ENCODE measurements at regions not wholly inside any gene's neighbourhood (a gene's known extent, or its start where the extent isn't known, plus 50 kb on each side); places are given as distances from the start of the nearest gene placed in this dataset.
"Not testable (repeated sequence)": the region's sequence is repeated elsewhere in the genome, so short reads cannot be mapped to it uniquely, and the experiment has no call there.

DNA sequence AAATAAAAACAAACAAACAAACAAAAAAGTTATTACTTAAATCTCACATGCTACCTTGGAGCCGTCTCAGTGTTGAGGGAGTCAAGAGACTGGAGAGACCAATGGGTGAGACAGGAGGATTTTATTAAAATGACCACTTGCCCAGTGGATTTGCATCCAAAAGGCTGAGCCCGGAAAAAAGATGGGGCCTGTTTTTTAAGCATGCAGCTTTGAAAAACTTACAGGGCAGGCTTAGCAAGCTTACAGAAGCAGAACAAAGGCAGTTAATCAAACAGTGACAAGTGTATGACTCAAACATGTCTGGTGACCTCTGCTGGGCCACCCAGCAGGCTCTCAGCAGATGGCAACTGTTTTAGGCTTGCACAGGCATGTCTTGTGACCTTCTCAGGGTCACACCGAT lies 82.5 kb downstream of the POTEH start:
- DNase-seq, result not testable (repeated sequence)

GRCh38 chr22:15775118-15775517 lies 85.3 kb downstream of the POTEH start:
- DNase-seq, result not testable (repeated sequence)

DNA sequence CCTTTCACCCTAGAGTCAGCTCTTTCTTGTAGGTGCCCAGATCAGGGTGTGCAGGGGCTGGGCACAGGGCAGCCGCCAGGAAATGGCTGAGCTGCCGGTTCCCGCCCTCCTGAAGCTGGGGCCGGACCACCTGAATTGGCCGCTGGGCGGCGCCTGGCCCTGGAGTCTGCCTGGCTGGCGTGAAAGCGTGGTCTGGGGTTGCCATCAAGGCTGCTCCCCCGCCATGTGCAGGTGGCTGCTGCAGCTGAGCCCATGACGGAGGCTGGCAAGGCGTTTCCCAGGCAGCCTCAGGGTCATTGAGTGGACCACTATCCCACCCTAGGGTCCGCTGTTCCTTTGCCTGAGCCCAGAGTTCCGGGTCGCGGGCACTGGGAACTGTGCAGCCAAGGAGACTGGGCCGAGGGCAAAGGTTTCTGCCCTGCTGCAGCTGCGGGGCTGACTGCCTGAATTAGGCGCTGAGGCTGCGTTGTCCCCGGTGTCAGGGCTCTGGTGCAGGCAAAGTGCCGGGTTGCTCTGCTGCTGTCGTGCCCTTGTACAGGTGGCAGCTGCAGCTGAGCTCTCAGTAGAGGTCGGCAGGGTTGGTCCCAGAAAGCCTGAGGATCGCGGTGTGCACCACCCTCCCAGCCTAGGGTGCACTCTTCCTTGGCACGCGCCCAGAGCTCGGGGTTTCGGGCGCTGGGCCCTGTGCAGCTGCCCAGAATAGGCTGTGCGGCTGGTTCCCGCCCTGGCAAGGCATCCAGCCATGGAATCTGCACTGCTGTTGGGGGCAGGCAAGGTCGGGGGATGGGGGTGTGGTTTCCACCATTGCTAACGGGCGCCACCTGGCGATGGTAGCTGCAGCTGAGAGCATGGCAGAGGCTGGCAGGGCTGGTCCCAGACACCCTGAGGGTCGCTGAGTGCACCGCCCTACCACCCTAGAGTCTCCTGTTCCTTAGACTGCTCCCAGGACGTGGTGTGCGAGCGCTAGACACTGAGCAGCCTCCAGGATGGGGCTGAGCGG lies 86.1 kb downstream of the POTEH start:
- peak in 2 of 58 donors; percentile 0 to 6 for DNase-seq

DNA sequence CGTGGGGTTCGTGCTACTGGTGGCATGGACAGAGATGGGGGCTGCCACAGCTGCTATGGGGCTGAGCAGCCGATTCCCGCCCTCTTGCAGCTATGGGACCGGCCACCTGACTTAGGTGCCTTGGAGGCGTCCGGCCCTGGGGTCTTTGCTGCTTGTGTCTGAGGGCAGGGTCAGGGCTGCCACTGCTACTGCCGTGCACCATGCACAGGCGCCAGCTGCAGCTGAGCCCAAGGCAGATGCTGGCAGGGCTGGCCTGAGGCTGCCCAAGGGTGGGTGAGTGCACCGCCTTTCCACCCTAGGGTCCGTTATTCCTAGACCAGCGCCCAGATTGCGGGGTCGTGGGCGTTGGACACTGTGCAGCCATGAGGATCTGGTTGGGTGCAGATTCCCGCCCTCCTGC lies 86.9 kb downstream of the POTEH start:
- DNase-seq, result not testable (repeated sequence)

DNA sequence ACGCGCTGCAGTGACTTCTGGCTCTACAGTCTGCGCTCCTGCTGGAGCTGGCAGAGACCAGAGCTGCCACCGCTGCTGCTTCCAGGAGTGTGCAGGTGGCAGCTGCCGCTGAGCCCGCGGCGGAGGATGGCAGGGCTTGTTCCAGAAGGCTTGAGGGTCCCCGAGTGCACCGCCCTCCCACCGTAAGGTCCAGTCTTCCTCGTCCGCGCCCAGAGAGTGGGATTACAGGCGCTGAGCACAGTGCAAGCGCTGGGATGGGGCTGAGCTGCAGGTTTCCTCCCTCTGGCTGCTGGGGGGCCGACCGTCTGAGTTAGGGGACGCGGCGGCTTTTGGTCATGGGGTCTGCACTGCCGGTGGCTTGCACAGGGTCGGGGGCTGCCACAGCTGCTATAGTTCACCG lies 87.3 kb downstream of the POTEH start:
- not testable (repeated sequence) for DNase-seq

GRCh38 chr22:15777557-15777956 lies 87.7 kb downstream of the POTEH start:
- DNase-seq, result not testable (repeated sequence)

GRCh38 chr22:15778366-15778765 lies 88.5 kb downstream of the POTEH start:
- not testable (repeated sequence) for DNase-seq

- DNase-seq, result not testable (repeated sequence)
Measured at GRCh38 chr22:15781652-15782051, 91.8 kb downstream of the POTEH start.

DNA sequence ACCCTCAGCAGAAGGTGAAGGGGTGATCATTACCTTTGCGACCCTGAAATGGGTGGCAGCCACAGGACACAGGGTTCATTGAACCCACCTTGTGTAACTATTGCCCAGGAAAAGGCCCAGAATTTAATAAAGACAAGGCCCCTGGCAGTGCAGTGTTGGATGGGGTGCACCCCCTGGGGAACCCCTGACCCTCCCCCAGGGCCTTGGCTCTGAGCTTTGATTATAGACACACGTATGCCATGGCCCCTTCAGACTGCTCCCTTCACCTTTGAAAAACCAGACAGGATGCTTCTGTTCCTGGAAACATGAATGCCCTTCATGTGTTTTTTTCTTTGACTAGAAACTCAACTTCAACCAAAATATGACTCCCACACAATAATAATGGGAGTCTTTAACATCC lies 93.1 kb downstream of the POTEH start:
- not testable (repeated sequence) for DNase-seq

DNA sequence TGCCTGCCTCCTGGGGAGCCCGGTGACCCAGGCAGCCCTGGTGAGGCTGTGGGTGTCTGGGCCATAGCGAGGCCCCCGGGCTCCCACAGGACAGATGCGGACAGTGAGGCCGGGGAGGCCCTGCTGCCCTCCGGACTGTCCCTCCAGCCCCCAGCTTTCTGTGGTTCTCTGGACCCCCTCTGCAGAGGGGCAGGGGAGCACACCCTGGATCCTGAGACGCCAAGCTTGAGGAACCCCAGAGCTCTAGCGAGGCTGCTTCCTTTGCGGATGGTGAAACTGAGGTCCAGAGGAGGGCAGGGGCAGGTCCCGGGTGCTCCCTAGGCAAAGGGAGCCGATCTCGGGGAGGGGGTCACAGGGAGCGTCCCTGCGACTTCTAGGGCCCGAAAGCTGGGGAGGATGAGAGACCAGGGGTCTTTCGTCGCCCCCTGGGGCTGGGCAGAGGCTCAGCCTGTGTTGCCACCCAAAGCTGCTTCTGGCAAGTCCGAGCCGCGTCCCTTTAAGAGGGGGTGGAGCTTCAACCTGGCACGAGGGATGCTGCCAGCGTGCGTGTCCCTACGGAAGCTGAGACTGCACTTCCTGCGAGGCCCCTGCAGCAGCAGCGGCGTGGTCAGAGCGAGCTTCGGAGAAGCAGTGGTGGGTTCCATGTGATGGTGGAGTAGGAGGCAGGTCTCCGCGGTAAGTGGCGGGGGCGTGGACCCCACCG lies 94.7 kb downstream of the POTEH start:
- DNase-seq, result not testable (repeated sequence)

DNA sequence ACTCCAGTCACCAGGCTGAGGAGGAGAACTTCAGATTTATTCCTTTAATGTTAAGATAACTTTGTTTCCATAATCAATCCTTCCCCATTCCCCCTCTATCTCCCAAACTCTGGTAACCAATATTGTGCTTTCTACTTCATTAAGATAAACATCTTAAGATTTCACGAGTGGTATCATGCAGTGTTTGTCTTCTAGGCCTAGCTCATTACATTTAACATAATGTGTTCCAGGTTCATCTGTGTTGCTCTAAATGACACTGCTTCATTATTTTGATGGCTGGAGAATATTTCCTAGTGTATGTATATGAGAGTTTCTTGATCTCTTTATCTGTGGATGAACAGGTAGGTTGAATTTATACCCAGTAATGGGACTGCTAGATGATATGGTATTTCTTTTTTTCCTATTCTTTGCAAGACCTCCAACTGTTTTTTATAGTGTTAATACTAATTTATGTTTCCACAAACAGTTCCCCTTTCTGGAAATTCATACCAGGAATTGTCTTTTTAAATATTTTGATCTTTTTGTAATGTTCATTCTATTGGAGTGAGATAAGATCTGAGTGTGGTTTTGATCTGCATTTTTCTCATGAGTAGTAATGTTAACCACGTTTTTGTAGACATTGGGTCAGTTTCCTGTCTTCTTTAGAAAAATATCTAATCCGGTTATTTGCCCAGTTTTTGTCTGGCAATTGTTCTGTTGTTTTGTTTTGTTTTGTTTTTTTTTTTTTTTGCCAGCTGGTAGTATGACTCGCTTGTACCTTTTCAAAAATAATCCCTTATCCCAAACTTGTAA lies 97.3 kb downstream of the POTEH start:
- not testable (repeated sequence) for DNase-seq

- not testable (repeated sequence) for DNase-seq
Measured at GRCh38 chr22:15791557-15791956, 101.7 kb downstream of the POTEH start.

- DNase-seq, result not testable (repeated sequence)
Measured at GRCh38 chr22:15799935-15800334, 110.1 kb downstream of the POTEH start.

- DNase-seq, result not testable (repeated sequence)
Measured at GRCh38 chr22:15811141-15811540, 121.3 kb downstream of the POTEH start.

- DNase-seq, result not testable (repeated sequence)
Measured at GRCh38 chr22:15815783-15816182, 126.0 kb downstream of the POTEH start.

DNA sequence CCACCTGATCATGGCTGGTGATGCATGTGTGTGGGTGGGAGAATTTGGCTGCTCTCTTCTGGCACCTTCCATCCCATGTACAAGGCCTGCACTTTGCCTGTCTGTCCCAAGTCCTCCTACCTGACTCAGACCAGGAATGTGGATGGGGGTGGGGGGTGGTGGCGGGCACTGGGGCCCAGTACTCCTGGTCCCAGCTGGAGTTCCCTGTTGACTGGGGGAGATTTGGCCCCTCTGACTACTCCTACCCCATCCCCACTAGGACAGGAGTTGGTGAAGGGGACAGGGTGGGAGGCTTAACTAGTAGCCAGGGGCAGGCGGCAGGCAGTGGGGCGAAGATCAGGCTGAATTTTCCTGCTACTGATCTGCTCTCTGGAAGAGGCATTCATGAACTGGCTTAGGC lies 126.6 kb downstream of the POTEH start:
- not testable (repeated sequence) for DNase-seq

DNA sequence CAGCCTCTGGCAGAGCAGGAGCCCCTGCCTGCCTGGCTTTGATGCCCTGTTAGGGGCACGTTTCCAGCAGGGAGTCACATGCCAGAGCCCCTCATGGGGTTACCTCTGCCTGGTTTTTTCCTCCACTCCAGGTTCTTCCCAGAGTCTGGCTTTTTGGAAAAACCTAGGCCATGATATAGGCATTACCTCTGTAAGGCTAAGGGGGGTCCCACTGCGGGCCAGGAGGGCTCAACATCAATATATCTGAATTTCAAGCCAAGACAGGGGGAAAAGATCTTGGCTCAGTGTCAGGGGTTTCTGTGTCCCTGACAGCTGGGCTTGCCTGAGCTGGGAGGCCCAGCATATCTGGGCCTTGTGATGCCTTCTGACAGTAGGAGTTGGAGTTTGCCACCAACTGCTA lies 127.4 kb downstream of the POTEH start:
- DNase-seq, result not testable (repeated sequence)

DNA sequence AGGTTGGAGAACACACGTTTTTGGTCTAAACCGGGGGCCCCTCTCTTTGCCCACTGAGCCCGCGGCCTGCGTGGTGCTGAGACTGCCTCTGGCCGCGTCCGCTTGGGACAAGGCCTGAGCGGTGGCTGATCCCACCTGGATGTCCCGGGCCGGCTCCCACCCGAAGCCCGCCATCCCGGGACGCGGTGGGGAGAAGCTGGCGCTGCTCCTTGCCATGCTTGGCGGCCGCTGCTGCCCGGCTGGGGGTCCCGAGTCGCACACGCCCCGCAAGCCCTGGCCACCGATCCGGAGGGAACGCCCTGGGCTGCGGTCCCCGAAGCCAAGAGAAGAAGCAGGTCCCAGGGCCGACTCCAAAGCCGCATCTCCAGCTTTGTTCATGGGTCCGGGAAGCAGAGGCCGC lies 130.1 kb downstream of the POTEH start:
- DNase-seq, result not testable (repeated sequence)

GRCh38 chr22:15821088-15821487 lies 131.3 kb downstream of the POTEH start:
- DNase-seq, result not testable (repeated sequence)

- DNase-seq, result not testable (repeated sequence)
Measured at GRCh38 chr22:15822001-15822400, 132.2 kb downstream of the POTEH start.

- not testable (repeated sequence) for DNase-seq
Measured at GRCh38 chr22:15823178-15823577, 133.4 kb downstream of the POTEH start.
